IPS DF 6.9 (cell line): ENCODE measurements at regions not wholly inside any gene's neighbourhood (a gene's known extent, or its start where the extent isn't known, plus 50 kb on each side); places are given as distances from the start of the nearest gene placed in this dataset.
"Not testable (repeated sequence)": the region's sequence is repeated elsewhere in the genome, so short reads cannot be mapped to it uniquely, and the experiment has no call there.

Experiments used
- DNase-seq: peaks from one replicate; pipeline ENCODE4 v3.0.0-alpha.2; 2013; ENCODE audit warnings: low read depth, low spot score
- H3K27ac ChIP-seq: one replicate; pipeline ENCODE4 v1.5.1; 2013; ENCODE audit warnings: low read length, control low read depth
- H3K27me3 ChIP-seq: 2 replicates; pipeline ENCODE4 v1.6.1; 2013; ENCODE audit warnings: mild to moderate bottlenecking, low read length; ENCODE audit not compliant: control insufficient read depth, insufficient read depth
- H3K36me3 ChIP-seq: 2 replicates; pipeline ENCODE4 v1.6.1; 2013; ENCODE audit warnings: low read length; ENCODE audit not compliant: control insufficient read depth, insufficient read depth
- H3K4me1 ChIP-seq: 2 replicates; pipeline ENCODE4 v1.6.1; 2013; ENCODE audit warnings: low read length; ENCODE audit not compliant: control insufficient read depth, insufficient read depth
- H3K4me3 ChIP-seq: 2 replicates; pipeline ENCODE4 v1.5.1; 2013; ENCODE audit warnings: mild to moderate bottlenecking, low read length
- H3K9me3 ChIP-seq: 2 replicates; pipeline ENCODE4 v1.6.1; 2013; ENCODE audit warnings: low read length, inconsistent platforms; ENCODE audit not compliant: control insufficient read depth, insufficient read depth
- WGBS: extraction: QIAGEN DNeasy Blood & Tissue Kit; methylation state at CpG from one replicate; pipeline ENCODE4 v1.1.7; 2013; ENCODE audit warnings: mixed read lengths, missing lambda C conversion rate; ENCODE audit not compliant: insufficient read length, insufficient coverage; 5-methylcytosine and 5-hydroxymethylcytosine counted together

DNA sequence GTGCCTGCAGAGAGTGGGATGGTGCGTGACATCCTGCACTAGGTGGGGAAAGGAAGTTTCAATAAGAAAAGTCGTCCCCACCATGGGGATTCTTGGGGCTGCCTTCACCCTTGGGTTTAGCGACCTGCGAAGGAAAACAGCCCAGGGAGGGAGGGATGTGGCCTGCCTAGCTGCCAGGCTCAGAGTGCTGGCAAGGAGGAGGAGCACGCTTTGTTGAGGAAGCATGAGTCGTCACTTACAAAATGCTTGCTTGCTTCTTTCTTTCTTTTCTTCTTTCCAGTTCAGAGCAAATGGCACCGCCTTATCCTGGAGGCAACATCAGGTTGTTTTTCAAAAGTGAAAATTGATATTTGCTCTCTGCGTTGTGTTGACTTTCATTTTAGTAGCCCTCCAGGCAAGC lies 123.2 kb downstream of the TFAP2C start:
- H3K27ac ChIP-seq: no peak overlapping the region
- H3K27me3 ChIP-seq: peaks cover 2% of the 10 kb centered on the region; the same call in 1 of the 2 replicates
- H3K4me3 ChIP-seq: no peak overlapping the region
- H3K9me3 ChIP-seq: no peaks in the 10 kb centered on the region
- no peak for DNase-seq
- H3K4me1 ChIP-seq: peaks cover 7% of the 10 kb centered on the region; the same call in 1 of the 2 replicates
- no peaks in the 10 kb centered on the region for H3K36me3 ChIP-seq
- WGBS: no CpG with 5 or more reads among the region's 8 CpGs

DNA sequence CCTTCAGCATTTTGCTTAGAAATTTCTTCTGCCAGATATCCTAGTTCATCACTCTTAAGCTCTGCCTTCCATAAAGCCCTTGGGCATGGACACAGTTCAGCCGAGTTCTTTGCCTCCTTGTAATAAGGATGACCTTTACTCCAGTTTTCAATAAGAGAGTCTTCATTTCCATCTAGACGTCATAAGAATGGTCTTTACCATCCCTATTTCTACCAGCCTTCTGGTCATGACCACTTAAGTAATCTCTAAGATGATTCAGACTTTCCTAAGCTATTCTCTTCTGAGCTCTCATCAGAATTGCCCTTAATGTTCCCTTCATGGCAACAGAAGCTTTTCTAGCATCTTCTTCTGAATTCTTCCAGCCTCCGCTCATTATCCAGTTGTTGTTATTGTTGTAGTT lies 126.1 kb downstream of the TFAP2C start:
- 0 out of 2 replicates have a peak, but pooled peaks cover 2% of the 10 kb centered on the region for H3K4me1 ChIP-seq
- no peak overlapping the region for H3K27ac ChIP-seq
- no peaks in the 10 kb centered on the region for H3K36me3 ChIP-seq
- no peak overlapping the region for H3K4me3 ChIP-seq
- no peaks in the 10 kb centered on the region for H3K9me3 ChIP-seq
- DNase-seq: no peak
- H3K27me3 ChIP-seq: peaks cover 2% of the 10 kb centered on the region; the same call in 1 of the 2 replicates
- no CpG with 5 or more reads among the region's 3 CpGs for WGBS

- H3K27me3 ChIP-seq, H3K27ac ChIP-seq, H3K9me3 ChIP-seq, DNase-seq, H3K36me3 ChIP-seq, H3K4me3 ChIP-seq, H3K4me1 ChIP-seq: not testable (repeated sequence)
- WGBS: no CpG with 5 or more reads among the region's 5 CpGs
Observed at GRCh38 chr20:56756658-56757057, 127.6 kb downstream of the TFAP2C start.

DNA sequence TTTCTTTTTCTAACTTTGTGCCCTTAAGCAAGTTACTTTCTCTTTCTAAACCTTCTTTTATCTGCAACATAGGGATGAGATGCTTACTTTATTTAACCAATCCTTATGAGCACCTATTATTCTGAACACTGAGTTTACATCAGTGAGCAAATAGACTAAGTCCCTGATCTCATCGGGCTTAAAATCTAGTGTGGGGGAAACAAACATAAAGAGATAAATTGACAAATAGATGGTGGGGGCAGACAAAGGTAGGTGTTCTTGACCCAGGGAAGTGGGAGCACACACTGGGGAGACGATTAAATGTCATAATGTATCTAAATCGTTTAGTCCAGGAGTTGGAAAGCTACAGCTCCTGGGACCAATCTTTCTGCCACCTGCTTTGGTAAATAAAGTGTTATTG lies 129.6 kb downstream of the TFAP2C start:
- no peaks in the 10 kb centered on the region for H3K36me3 ChIP-seq
- no peaks in the 10 kb centered on the region for H3K4me1 ChIP-seq
- no peaks in the 10 kb centered on the region for H3K27me3 ChIP-seq
- WGBS: no CpG with 5 or more reads among the region's 3 CpGs
- no peak for DNase-seq
- H3K27ac ChIP-seq: no peak overlapping the region
- no peak overlapping the region for H3K4me3 ChIP-seq
- H3K9me3 ChIP-seq: no peaks in the 10 kb centered on the region

GRCh38 chr20:56759741-56760278 lies 130.7 kb downstream of the TFAP2C start:
- Histone ChIP-seq H3K27ac (no peak overlapping the region), H3K4me1 (no peaks in the 10 kb centered on the region), H3K27me3 (no peaks in the 10 kb centered on the region), H3K4me3 (no peak overlapping the region), H3K9me3 (no peaks in the 10 kb centered on the region), H3K36me3 (0 out of 2 replicates have a peak, but pooled peaks cover 2% of the 10 kb centered on the region)
- WGBS: no CpG with 5 or more reads among the region's 8 CpGs
- DNase-seq: no peak

- WGBS: no CpG with 5 or more reads among the region's 6 CpGs
- no peaks in the 10 kb centered on the region for H3K9me3 ChIP-seq
- H3K4me1 ChIP-seq: no peaks in the 10 kb centered on the region
- H3K36me3 ChIP-seq: 0 out of 2 replicates have a peak, but pooled peaks cover 2% of the 10 kb centered on the region
- no peak overlapping the region for H3K27ac ChIP-seq
- H3K4me3 ChIP-seq: no peak overlapping the region
- H3K27me3 ChIP-seq: no peaks in the 10 kb centered on the region
- DNase-seq: no peak
Observed at GRCh38 chr20:56760610-56761009, 131.5 kb downstream of the TFAP2C start.

DNA sequence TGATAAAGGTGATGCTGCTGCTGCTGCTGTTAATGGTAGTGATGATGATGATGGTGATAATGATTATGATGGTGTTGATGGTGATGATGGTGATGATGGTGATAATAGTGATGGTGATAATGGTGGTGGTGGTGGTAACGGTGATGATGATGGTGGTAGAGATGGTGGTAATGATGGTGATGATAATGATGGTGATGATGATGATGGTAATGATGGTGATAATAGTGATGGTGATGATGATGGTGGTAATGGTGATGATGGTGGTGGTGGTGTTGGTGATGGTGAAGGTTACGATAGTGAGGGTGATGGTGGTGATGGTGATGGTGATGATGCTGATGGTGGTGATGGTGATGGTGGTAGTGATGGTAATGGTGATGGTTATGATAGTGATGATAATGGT lies 132.3 kb downstream of the TFAP2C start:
- 95% methylated on average over 2 of the region's 2 CpGs for WGBS
- H3K9me3 ChIP-seq: no peaks in the 10 kb centered on the region
- no peak overlapping the region for H3K4me3 ChIP-seq
- no peaks in the 10 kb centered on the region for H3K4me1 ChIP-seq
- no peak overlapping the region for H3K27ac ChIP-seq
- H3K27me3 ChIP-seq: no peaks in the 10 kb centered on the region
- H3K36me3 ChIP-seq: 0 out of 2 replicates have a peak, but pooled peaks cover 2% of the 10 kb centered on the region
- no peak for DNase-seq

DNA sequence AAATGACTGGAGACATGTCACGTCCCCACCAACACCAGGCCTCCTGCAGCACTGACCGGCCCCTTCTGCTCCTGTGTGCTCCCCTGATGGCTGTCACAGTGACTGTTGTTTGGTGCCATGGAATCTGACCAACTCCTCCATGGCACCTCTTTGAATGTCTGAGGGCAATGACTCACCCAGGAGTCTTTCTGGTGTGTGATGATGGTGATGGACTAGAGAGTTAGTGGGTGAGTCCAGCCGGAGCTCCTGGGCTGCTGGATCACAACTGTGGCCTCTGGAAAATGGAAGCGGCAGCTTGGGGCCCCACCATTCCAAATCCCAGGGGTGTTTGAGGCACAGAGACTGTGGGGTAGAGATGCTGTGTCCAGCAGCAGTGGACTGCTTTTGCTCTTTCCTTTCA lies 133.3 kb downstream of the TFAP2C start:
- Histone ChIP-seq H3K27me3 (no peaks in the 10 kb centered on the region), H3K9me3 (no peaks in the 10 kb centered on the region), H3K36me3 (0 out of 2 replicates have a peak, but pooled peaks cover 2% of the 10 kb centered on the region), H3K4me3 (no peak overlapping the region), H3K27ac (no peak overlapping the region), H3K4me1 (no peaks in the 10 kb centered on the region)
- no peak for DNase-seq
- WGBS: no CpG with 5 or more reads among the region's 4 CpGs

DNA sequence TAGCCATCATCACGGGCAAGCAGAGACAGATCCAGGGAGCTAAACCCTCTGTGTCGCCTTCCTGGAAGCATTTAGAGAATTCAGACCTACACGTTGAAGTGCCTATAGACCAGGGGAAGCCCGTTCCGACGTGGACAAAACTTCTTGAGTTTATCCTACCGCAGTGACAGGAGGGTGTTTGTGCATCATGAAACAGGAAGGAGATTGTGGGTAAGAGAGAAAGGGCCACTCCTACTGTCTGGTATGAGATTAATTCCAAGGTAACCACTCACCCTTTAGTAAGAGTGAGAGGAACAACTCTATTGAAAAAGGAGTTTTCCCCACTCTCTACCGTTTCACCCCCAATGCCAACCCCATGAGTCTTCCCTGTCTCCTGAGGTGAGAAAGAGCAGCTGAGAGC lies 133.7 kb downstream of the TFAP2C start:
- H3K27me3 ChIP-seq: no peaks in the 10 kb centered on the region
- WGBS: no CpG with 5 or more reads among the region's 8 CpGs
- no peaks in the 10 kb centered on the region for H3K4me1 ChIP-seq
- H3K36me3 ChIP-seq: 0 out of 2 replicates have a peak, but pooled peaks cover 2% of the 10 kb centered on the region
- no peak for DNase-seq
- no peak overlapping the region for H3K4me3 ChIP-seq
- no peak overlapping the region for H3K27ac ChIP-seq
- H3K9me3 ChIP-seq: no peaks in the 10 kb centered on the region

- WGBS: no CpG with 5 or more reads among the region's 15 CpGs
- Histone ChIP-seq H3K9me3 (no peaks in the 10 kb centered on the region), H3K27ac (no peak overlapping the region), H3K27me3 (no peaks in the 10 kb centered on the region), H3K4me3 (no peak overlapping the region), H3K4me1 (no peaks in the 10 kb centered on the region), H3K36me3 (0 out of 2 replicates have a peak, but pooled peaks cover 2% of the 10 kb centered on the region)
- DNase-seq: no peak
Observed at GRCh38 chr20:56764671-56765070, 135.6 kb downstream of the TFAP2C start.
